ENCODE measurements at regions not wholly inside any gene's neighbourhood (a gene's known extent, or its start where the extent isn't known, plus 50 kb on each side); places are given as distances from the start of the nearest gene placed in this dataset.

DNA sequence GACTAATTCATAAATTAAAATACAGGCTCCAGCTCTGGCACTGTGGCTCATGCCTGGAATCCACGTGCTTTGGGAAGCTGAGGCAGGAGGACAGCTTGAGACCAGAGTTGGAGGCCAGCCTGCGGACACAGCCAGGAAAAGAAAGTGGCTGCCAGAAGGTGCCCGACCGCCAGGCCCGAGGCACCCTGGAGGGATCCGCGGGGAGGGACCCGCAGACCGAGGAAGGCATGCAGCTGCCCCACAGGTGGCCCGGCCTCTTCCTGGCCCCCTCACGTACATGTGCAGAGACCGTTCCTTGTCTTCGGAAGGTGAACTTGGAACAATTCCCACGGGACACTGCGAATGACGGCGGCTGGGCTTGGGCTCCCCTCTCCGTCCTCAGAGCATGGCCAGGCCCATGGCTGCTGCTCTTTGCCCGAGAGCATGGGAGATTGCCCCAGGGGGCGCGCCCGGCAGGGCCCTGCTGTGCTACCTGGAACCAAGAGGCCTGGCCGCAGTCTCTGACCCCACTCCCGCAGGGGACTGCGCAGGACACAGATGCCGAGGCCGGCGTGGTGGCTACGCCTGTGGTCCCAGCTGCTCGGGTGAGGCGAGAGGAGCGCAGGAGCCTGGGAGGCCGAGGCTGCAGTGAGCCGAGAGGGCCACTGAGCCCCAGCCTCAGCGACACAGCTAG is 55.6 kb upstream of the IMP4 start:
- TF ChIP-seq, protein P1, sequence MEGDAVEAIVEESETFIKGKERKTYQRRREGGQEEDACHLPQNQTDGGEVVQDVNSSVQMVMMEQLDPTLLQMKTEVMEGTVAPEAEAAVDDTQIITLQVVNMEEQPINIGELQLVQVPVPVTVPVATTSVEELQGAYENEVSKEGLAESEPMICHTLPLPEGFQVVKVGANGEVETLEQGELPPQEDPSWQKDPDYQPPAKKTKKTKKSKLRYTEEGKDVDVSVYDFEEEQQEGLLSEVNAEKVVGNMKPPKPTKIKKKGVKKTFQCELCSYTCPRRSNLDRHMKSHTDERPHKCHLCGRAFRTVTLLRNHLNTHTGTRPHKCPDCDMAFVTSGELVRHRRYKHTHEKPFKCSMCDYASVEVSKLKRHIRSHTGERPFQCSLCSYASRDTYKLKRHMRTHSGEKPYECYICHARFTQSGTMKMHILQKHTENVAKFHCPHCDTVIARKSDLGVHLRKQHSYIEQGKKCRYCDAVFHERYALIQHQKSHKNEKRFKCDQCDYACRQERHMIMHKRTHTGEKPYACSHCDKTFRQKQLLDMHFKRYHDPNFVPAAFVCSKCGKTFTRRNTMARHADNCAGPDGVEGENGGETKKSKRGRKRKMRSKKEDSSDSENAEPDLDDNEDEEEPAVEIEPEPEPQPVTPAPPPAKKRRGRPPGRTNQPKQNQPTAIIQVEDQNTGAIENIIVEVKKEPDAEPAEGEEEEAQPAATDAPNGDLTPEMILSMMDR (IDR thresholded peaks at IDR 0.05; ENCODE audit: poor library complexity), result no peak
- TF ChIP-seq EZH2phosphoT487 (IDR thresholded peaks at IDR 0.05; ENCODE audit: low read depth, severe bottlenecking, unreplicated experiment) (no peak), EZH2 (IDR thresholded peaks at IDR 0.05; ENCODE audit: borderline replicate concordance) (no peak)
